HG03378 (cell line): ENCODE measurements at regions not wholly inside any gene's neighbourhood (a gene's known extent, or its start where the extent isn't known, plus 50 kb on each side); places are given as distances from the start of the nearest gene placed in this dataset.

Experiments
- ATAC-seq: cut with Tn5 transposase; IDR thresholded peaks from one replicate; pipeline ENCODE4 v1.9.1; 2021; ENCODE audit warnings: mild to moderate bottlenecking, moderate library complexity; ENCODE audit not compliant: unreplicated experiment

DNA sequence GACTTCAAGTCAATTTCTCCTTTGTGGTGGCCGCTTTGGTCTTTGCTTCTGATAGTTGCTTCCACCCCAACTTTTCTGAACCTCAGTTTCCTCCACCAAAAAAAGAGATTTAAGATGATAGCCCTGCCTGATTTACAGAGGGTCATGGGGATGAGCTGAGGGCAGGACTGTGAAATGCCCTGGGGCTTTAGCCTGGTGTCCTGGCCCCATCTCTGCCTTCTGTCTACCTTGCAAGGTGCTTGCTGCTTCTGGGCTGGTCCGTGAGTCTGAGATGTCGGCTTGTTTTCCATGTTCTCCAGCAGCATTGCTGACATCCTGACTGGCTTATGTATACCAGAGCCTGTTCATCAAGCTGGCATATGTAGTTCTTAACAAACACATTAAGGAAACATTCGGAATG is 191.9 kb upstream of the MPHOSPH6 start:
- no peak for ATAC-seq

DNA sequence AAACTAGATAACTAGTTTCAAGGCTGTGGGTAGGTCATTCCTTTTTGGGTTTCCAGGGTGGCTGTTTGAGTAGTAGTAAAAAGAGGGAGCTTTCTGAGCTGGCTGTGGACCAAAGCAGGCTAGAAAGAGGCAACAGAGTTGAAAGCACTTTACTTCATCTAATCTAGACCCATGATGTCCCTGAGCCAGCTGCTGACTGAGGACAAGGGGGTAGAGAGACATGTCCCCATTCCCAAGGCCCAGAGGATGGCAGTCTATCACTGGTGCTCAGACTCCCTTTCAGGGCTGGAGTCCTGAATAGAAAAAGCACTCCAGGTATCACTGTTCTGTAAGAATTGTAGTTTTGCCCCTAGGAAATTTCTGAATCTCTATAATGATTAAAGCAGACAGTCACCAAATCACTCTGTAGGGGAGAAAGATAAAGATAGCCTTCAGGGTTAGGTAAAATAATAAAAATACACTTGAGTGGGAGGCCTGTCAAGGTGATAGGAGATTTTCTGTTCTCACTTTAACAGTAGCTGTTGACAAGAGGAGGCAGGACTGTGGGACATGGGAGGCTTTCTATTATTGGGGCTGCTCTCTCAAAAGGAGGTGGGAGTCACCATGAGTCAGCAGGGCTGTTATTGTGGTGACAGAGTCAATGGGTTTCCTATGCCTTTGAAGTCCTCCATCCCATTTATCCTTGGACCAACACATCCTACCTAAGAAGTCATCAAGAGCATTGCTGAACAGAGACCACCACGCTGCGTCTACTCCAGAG is 190.2 kb upstream of the MPHOSPH6 start:
- ATAC-seq, result no peak

DNA sequence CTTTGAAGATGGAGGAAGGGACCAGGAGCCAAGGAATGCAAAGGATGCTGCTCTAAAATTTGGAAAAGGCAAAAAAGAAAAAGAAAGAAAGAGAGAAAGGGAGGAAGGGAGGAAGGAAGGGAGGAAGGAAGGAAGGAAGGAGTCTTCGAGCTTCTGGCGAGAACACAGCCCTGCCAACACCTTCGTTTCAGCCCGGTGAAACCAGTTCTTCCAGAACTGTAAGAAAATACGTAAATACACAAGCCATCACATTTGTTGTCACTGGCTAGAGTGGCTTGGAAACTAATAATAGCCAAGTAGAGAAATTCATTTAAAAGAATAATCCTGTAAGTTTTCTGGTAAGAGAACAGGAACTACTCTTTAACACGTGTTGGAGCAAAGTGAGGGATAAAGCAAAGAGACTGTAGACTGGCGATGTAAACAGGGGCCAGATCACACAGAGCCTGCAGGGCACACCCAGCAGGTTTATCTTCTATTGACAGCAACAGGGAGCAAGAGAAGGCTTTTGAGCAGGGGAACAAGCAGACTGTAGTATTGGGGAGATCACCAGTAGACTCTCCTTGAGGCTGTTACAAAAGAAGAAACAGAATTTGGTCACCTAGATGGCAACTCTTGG is 188.7 kb upstream of the MPHOSPH6 start:
- ATAC-seq, result no peak

DNA sequence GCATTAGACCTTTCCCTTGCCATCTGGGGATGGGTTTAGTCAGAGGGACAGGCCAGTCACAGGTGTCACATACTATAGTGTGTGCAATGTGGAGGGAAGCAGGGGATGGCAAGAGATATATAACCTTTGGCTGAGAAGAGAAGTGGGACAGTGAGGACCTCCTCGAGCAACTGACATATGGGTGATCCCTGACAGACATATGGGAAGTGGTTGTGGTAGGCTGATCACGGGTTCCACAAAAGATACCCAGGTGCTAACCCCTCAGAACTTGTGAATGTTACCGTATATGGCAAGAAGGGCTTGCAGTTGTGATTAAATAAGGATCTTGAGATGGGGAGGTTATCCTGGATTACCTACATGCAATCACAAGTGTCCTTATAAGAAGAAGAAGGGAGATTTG is 188.1 kb upstream of the MPHOSPH6 start:
- no peak for ATAC-seq

DNA sequence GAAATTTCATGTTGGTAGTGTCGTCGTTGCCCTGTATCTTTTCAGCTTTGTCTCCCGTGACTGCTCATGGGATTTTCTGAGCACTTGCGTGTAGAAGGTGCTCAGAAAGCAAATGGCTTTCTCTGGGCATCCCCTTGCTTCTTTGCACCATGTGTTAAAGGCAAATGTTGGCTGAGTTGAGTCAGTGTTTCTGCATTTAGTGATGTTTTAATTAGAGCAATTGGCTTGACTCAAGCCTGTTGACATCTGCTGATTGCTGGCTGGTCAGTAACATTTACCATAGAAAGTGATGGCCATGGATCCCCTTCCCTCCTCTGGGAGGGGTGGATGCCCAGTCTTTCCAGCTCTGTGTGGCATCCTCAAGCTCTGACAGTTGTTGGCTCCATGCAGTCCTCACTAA is 187.2 kb upstream of the MPHOSPH6 start:
- no peak for ATAC-seq

DNA sequence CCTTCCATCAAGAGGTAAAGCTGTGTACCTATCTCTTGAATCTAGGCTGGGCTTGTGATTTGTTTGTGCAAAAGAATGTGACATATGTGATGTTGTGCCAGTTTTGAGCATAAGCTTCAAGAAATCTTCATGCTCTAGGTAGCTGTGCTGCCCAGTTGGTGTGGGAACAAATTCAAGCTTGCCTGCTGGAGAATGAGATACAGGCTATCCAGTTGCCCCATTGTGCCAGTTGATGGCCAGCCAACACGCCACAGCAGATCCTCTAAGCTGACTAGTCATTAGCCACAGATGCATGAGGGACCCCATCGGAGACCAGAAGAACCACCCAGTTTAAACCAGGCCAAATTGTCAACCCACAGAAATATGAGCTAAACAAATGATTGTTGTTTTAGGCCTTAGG is 180.5 kb upstream of the MPHOSPH6 start:
- ATAC-seq, result no peak

DNA sequence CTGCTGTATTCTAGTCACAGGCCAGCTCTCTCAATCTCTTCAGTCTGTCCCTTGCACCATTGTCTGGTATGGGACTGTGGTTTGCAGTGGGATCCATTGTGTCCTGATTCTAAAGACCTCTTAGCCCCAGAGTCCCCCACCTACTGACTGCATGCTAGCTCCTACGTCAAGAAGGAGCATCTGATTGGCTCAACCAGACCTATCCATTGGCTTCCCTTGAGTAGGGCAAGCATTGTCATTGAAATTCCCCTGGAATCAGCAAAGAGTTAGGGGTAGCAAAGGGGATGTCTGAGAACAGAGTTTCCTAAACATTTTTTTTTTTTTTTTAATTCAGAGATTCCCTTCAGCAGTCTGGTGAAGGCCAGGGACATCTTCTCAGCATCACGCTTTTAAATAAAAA is 175.3 kb upstream of the MPHOSPH6 start:
- no peak for ATAC-seq

DNA sequence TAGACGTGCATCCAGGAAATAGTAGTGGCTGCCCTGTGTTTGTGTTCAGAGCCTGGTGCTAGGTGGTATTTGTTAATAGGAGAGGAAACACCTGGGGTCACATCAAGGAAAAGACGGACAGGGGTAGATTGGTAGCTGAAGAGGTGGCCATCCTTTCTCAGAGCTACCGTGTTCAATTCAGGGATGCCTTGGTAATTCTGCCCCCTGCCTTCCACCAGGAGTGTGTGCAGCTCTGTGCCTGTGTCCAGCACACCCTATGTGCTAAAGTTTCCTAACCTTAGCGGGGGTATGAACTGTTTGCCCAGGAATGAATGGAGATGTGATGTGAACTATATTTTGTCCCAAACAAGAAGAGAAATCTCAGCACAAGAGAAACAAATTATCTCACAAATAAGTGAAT is 174.1 kb upstream of the MPHOSPH6 start:
- no peak for ATAC-seq

DNA sequence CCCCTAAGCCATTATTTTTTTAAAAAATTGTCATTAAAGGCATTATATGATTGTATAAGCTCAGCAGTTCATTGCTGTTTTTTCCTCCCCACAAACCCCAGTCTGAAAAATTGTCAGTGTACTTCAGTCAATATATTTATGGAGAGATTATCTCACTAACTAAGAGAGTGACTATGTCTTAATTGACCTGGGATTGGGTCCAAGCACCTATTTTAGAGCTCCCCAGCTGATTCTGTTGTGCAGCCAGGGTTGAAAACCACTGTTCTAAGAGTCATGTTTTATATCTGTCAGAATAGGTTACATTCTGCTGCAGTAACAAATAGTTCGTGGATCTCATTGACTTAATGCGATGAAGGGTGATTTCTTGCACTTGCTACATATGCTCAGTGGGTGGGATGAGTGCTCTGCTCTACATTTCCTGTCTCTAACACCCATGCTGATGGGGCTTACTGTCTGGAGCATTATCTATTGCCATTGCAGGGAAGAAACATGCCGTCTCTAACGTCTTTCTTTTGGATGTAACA is 171.2 kb upstream of the MPHOSPH6 start:
- no peak for ATAC-seq

DNA sequence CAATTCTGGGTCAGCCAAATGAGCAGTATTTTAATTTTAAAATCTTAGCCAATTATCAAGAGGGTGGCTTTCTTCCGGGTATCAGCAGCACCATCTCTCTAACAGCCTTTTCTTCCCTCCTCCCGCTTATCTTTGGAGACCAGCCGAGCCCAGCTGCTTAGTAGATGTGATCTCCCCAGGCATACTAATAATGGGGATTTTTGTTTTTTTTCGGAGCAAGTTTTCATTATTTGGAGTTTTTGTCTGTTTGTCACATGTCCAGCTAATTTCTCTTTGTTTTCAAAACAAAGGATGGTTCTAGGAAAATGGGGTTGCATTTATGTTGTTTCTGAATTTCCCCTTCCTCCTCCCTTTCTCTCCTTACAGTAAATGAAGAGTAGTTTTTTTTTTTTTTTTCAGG is 170.5 kb upstream of the MPHOSPH6 start:
- ATAC-seq, result no peak

DNA sequence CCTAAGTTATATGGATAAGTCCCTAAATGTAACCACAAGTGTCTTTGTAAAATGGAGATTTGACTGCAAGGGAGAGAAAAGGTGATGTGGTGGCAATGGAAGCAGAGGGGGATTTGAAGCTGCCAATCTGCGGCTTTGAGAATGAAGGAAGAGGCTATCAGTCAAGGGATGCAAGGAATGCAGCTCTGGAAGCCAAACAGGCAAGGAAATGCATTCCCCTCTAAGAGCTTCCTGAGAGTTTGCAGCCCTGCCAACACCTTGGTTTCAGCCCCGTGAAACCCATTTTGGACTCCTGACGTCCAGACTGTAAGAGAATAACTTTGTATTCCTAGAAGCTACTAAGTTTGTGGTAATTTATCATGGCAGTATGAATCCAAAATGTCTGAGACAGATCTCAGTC is 167.3 kb upstream of the MPHOSPH6 start:
- ATAC-seq, result no peak

DNA sequence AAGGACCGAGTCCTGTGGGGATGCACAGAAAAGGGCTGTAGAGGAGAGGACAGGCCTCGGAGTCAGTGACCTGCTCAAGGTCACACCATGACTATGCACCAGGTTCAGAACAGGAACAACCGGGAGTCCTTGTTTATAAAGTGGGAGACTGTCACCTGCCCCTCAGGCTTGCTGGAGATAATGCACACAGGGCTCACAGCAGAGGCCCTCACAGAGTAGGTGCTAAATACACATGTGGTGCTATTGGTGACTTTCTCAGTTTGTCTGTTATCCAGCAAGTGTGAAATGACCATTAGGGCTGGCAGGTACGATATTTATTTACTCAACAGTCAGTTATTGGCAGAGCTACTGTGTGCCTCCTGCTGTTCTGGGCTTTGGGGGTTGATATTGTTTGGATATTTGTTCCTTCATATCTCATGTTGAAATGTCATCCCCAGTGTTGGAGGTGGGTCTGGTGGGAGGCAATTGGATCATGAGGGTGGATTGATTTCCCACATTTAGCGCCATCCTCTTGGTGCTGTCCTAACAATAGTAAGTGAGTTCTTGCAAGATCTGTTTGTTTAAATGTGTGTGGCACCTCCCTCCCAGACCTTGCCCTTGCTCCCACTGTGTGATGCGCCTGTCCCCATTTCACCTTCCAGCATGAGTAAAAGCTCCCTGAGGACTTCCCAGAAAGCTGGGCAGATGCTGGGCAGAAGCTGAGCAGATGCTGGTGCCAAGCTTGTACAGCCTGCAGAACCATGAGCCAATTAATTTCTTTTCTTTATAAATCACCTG is 162.1 kb upstream of the MPHOSPH6 start:
- no peak for ATAC-seq

DNA sequence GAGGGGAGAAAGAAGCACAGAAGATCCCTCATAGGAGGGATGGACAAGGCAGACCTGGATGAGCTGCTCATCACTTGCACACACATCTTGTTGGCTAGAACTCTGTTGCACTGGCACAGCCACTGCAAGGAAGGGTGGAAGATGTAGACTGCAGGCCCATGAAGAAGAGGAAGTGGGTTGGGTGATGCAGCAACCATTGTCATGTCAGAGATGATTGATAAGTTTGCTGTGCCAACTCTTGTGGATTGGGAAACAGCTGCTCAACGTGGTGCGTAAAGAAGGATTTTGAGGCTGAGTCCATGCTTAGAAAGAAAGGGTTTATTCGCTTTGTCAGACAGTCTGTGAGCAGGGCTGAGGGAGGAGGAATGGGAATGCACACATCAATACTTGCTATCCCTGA is 161.4 kb upstream of the MPHOSPH6 start:
- no peak for ATAC-seq

DNA sequence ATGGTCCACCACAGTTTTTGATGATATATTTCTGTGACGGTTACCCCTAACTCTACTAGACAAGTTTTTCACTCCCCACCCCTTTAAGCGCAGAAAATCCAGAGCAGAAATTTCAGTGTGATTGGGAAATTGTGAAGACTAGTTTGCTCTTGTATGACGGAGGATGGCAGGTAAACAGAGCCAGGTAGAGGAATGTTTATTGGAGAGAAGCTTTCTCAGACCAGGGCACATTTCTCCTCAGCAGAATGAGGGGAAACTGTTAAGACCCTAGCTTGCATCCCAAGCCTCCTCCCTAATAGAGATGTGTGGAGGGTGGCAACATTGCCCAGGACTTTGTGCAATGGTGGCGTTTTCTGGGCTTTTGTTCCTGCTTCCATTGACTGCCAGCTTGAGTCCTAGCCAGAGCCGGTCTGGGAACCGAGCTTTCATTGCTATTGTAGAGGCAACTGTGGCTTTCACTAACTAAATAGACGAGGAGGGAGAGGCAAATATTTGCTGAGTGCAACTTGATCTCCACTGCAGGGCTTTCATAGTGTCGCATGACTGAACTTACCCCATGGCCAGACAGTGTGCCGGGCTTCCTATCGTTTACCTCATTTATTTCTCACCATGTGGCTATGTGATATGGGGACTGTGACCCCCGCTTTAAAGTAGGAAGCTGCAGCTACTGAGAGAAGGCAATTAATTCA is 159.6 kb upstream of the MPHOSPH6 start:
- ATAC-seq, result no peak

DNA sequence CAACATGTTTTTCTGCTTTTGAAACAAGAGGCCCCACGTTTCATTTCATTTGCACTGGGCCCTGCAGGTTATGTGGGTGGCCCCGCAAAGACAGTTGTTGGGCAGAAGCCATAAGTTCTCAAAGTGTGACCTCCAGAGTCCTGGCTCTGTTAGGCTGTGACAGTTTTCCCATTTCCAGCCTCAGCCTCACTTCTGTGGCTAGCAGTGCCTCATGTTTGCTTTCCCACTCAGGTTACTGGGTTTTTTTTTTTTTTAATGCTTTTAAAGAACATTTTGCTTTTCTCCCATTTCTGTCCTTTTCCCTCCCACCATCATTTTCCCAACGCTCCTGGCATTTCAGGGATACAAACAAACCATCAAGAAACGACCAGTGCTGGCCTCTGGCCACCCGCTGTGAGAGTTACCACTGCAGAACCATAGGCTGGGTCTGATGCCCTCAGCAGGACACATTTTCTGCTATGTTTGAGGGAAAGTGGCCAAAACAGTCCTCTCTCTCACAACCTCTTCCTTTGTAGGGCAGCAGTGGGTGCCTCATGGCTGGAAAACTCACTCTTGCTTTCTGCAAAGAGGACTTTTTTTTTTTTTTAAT is 159.0 kb upstream of the MPHOSPH6 start:
- no peak for ATAC-seq

DNA sequence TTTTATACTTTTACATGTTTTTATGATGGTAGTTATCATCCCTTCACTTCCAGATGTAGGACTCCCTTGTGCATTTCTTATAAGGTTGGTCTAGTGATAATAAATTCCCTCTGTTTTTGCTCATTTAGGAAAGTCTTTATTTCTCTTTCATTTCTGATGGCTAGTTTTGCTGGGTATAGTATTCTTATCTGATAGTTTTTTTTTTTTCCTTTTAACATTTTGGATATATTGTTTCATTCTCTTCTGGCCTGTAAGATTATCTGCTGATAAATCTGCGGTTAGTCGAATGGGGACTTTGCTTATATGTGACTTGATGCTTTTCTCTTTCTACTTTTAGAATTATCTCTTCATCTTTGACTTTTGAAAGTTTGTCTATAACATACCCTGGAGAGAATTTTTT is 153.1 kb upstream of the MPHOSPH6 start:
- no peak for ATAC-seq

DNA sequence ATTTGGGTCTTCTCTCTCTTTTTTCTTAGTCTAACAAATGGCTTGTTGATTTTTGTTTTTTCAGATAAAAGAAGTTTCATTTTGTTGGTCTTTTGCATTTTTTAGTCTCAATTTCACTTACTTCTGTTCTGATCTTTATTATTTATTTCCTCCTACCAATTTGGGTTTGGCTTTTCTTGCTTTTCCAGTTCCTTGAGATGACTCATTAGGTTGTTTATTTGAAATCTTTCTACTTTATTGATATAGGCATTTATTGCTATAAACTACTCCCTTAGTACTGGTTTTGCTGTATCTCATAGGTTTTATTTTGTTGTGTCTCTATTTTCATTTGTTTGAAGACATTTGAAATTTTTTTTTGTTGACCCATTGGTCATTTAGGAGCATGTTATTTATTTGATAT is 152.2 kb upstream of the MPHOSPH6 start:
- no peak for ATAC-seq

DNA sequence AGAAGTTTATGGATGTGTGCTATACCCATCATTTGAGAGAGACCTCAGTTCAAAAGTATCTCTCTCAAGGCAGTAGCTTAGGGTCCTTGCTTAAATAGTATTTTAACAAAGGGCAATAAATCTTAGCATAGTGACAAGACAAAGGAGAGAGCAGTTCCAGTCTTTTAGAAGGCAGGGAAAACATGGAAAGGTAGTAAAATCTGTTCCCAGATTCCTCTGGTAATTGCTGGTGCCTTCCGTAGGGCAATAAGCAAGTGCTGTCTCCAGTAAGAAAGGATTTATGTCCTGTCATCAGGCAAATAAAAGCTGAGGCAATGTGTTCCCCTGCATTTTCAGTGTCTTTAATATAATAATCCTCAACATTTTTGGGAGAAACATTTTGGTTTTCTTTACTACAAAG is 149.0 kb upstream of the MPHOSPH6 start:
- no peak for ATAC-seq

DNA sequence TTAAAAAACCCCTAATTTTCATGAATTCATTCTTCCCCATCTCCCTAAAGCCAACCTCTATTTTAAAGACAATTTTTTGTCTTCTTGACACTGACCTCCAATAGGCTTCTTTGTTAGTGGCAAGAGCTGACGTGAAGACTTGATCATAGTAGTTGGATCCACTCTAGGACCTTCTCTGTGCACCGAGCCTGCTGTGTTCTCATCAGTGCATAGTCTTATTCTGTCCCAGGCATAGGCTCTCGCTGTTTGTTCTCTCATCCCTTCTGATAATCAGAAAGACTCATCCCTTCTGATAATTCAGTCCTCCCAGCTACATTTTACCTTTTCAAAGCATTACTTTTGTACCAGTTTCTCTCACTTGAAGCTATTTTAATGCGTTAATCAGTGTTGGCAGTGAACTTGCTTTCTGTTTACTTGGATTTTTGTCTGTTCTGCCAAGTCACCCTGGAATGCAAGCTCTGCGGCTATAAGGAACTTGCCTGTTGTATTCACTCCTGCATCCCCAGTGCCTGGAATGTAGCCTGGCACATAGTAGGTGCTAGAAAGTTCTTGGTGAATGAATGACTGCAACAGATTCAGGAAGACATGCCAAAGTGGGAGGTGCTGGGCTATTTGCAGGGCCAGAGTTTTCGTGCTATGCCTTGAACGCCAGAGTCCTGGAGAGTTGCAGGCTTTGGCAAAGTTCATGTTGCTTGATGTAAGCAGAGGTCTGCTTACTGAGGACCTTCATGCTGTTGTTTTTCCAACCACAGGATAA is 147.6 kb upstream of the MPHOSPH6 start:
- no peak for ATAC-seq

DNA sequence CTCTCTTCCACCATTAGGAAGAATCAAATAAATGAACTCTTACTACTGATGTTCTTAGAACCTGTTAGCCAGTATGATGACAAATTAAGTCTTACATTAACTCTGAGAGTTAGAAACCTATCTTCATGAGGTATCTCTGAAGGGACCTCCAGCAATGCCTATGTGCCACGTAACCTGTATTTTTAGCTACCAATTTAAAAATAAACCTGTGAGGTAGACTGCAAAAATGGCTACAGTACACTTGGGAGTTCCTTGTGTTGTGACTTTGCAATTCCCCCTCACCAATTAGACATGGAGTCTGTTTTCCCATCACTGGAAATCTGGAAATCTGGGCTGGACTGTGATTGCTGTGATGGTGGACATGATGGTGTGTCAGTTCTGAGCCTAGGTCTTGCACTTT is 143.7 kb upstream of the MPHOSPH6 start:
- no peak for ATAC-seq
